K562 (cell line): ENCODE measurements at regions not wholly inside any gene's neighbourhood (a gene's known extent, or its start where the extent isn't known, plus 50 kb on each side); places are given as distances from the start of the nearest gene placed in this dataset.

Experiments
- ATAC-seq: fragments of 200-7000 bp; cut with Tn5 transposase; 3 replicates; pipeline ENCODE4 v1.9.1; 2020; ENCODE audit warnings: moderate library complexity
- BruUV-seq: library from RNA; stranded (reverse); fragments of 400-500 nt; replicated peaks from 2 replicates; lab custom pipeline; 2021; lab: Mats Ljungman, UMichigan
- CTCF ChIA-PET: fragments of 300-600 bp; formaldehyde crosslinking; extraction: SDS; loops from one replicate; lab custom pipeline; 2021; ENCODE audit warnings: low intra/inter-chr PET ratio; lab: Yijun Ruan, JAX
- POLR2A ChIA-PET: fragments of 300-600, 350-650 bp; sonication (Branson Sonifier 250); formaldehyde crosslinking; extraction: SDS; loops from one replicate; lab custom pipeline; 2021; ENCODE audit warnings: antibody characterized with exemption, inconsistent platforms; lab: Yijun Ruan, JAX
- DNase-seq, 4 experiments: peaks; one replicate each; pipeline versions ENCODE4 v3.0.0 to v3.0.0-alpha.2; 2011 to 2018; ENCODE audit warnings: low spot score in 3 of 4, mixed read lengths in 3 of 4; ENCODE audit errors: extremely low read depth in 1 of 4
- FAIRE-seq: peaks from 2 replicates; lab custom pipeline; 2011; peaks lifted over from hg19 to GRCh38; lab: Jason Lieb, UNC
- H2AFZ ChIP-seq: 2 replicates; pipeline ENCODE4 v1.6.0; 2011; ENCODE audit warnings: low read depth, low read length, control low read depth, inconsistent platforms
- H3K27ac ChIP-seq: fragments of 200-600 bp; 3 replicates; pipeline ENCODE4 v1.8.0; 2011; ENCODE audit warnings: low read depth, mild to moderate bottlenecking, control low read depth, inconsistent platforms, low read length, moderate library complexity, mixed read lengths; ENCODE audit errors: extremely low read depth
- H3K27me3 ChIP-seq, 2 experiments: fragments of 300-600 bp in 1 of 2; 2 replicates in 1 of 2; 3 replicates in 1 of 2; pipeline versions ENCODE4 v1.6.0 to v1.8.0; 2011; ENCODE audit warnings: inconsistent platforms in 2 of 2, low read length in 2 of 2, mild to moderate bottlenecking in 1 of 2, mixed read lengths in 1 of 2, moderate library complexity in 1 of 2; ENCODE audit not compliant: control insufficient read depth in 2 of 2, insufficient read depth in 2 of 2
- H3K36me3 ChIP-seq: fragments of 300-600 bp; 3 replicates; pipeline ENCODE4 v1.8.0; 2011; ENCODE audit warnings: mild to moderate bottlenecking, low read length, inconsistent platforms; ENCODE audit not compliant: control insufficient read depth, insufficient read depth
- H3K4me1 ChIP-seq, 2 experiments: fragments of 200-600 bp in 1 of 2; replicated peaks in 1 of 2; 2 replicates in 1 of 2; 3 replicates in 1 of 2; pipeline versions ENCODE4 v1.5.1 to v1.8.0; 2011; ENCODE audit warnings: inconsistent platforms in 2 of 2, low read length in 2 of 2, mild to moderate bottlenecking in 1 of 2, mixed read lengths in 1 of 2, moderate library complexity in 1 of 2; ENCODE audit not compliant: control insufficient read depth in 2 of 2, insufficient read depth in 2 of 2
- H3K4me2 ChIP-seq: 2 replicates; pipeline ENCODE4 v1.6.1; 2011; ENCODE audit warnings: low read length, control low read depth, inconsistent platforms, mixed read lengths; ENCODE audit not compliant: insufficient read depth
- H3K4me3 ChIP-seq: fragments of 200-600 bp; sonication (generic), shearing (Covaris generic); 2 replicates; pipeline ENCODE4 v1.5.1; 2016; ENCODE audit warnings: control low read depth, inconsistent platforms
- H3K79me2 ChIP-seq: fragments of 200-600 bp; 3 replicates; pipeline ENCODE4 v1.8.0; 2011; ENCODE audit warnings: low read length, inconsistent platforms; ENCODE audit not compliant: control insufficient read depth, insufficient read depth
- H3K9ac ChIP-seq, 2 experiments: 2 replicates each; pipeline versions ENCODE4 v1.6.0 to v1.6.1; 2011; ENCODE audit warnings: low read depth in 2 of 2, low read length in 2 of 2, control low read depth in 1 of 2, inconsistent platforms in 1 of 2, mild to moderate bottlenecking in 1 of 2, mixed read lengths in 1 of 2; ENCODE audit not compliant: insufficient read depth in 1 of 2
- H3K9me1 ChIP-seq: one replicate; pipeline ENCODE4 v1.6.0; 2011; ENCODE audit warnings: inconsistent platforms, mild to moderate bottlenecking, low read length, moderate library complexity; ENCODE audit not compliant: control insufficient read depth, insufficient read depth
- H3K9me3 ChIP-seq: replicated peaks from 2 replicates; pipeline ENCODE4 v1.5.1; 2011; ENCODE audit warnings: low read depth, low read length, inconsistent platforms; ENCODE audit not compliant: control insufficient read depth, insufficient read depth
- H4K20me1 ChIP-seq: replicated peaks from 2 replicates; pipeline ENCODE4 v1.6.1; 2011; ENCODE audit warnings: low read length, inconsistent platforms, mixed read lengths; ENCODE audit not compliant: control insufficient read depth, insufficient read depth
- CBX1 ChIP-seq: sonication (generic); IDR thresholded peaks from 2 replicates; pipeline ENCODE4 v1.6.1; 2016; ENCODE audit warnings: antibody characterized with exemption, low read depth, mild to moderate bottlenecking
- CEBPG ChIP-seq, 3 experiments: fragments of 200-800 bp in 1 of 3; sonication (Bioruptor generic) in 1 of 3; sonication (generic) in 1 of 3; formaldehyde crosslinking in 1 of 3; IDR thresholded peaks in 2 of 3; conservative IDR thresholded peaks in 1 of 3; 2 replicates each; pipeline versions ENCODE4 v1.6.1 to v1.8.0; 2016 to 2022; ENCODE audit warnings: missing compliant biosample characterization in 2 of 3, missing genetic modification characterization in 2 of 3, mild to moderate bottlenecking in 1 of 3, missing genetic modification reagents in 1 of 3
- COPS2 ChIP-seq: fragments of 450-650 bp; conservative IDR thresholded peaks from 2 replicates; pipeline ENCODE4 v1.6.1; 2016; ENCODE audit warnings: mild to moderate bottlenecking, moderate library complexity
- EP400 ChIP-seq: fragments of 450-650 bp; IDR thresholded peaks from 2 replicates; pipeline ENCODE4 v1.6.1; 2017; ENCODE audit warnings: antibody characterized with exemption, mild to moderate bottlenecking, moderate library complexity
- HDAC8 ChIP-seq: fragments of 450-650 bp; IDR thresholded peaks from 2 replicates; pipeline ENCODE4 v1.6.1; 2016; ENCODE audit warnings: mild to moderate bottlenecking, missing genetic modification characterization, moderate library complexity, missing compliant biosample characterization
- KHSRP ChIP-seq: fragments of 450-650 bp; IDR thresholded peaks from 2 replicates; pipeline ENCODE4 v1.6.1; 2017
- NR2C1 ChIP-seq, 2 experiments: fragments of 450-650 bp; IDR thresholded peaks; 2 replicates each; pipeline ENCODE4 v1.6.1; 2017; ENCODE audit warnings: mild to moderate bottlenecking in 2 of 2, antibody characterized with exemption in 1 of 2, inconsistent platforms in 1 of 2, missing compliant biosample characterization in 1 of 2, missing genetic modification characterization in 1 of 2
- STAT5A ChIP-seq: IDR thresholded peaks from 2 replicates; pipeline ENCODE4 v1.6.1; 2012; ENCODE audit warnings: low read length, inconsistent platforms, borderline replicate concordance
- U2AF1 ChIP-seq: fragments of 200-400 bp; formaldehyde crosslinking; optimal IDR thresholded peaks from 2 replicates; pipeline ENCODE3; 2017; ENCODE audit warnings: mild to moderate bottlenecking, low read depth, low read length, moderate library complexity
- ZBTB43 ChIP-seq: sonication (generic); formaldehyde crosslinking; IDR thresholded peaks from 2 replicates; pipeline ENCODE4 v1.8.0; 2023; ENCODE audit warnings: mild to moderate bottlenecking, missing genetic modification reagents
- ZBTB7A ChIP-seq: IDR thresholded peaks from 2 replicates; pipeline ENCODE4 v1.6.1; 2011; ENCODE audit warnings: low read depth, mild to moderate bottlenecking, low read length, moderate library complexity, borderline replicate concordance; ENCODE audit not compliant: control insufficient read depth
- ZFP1 ChIP-seq: fragments of 450-650 bp; formaldehyde crosslinking; IDR thresholded peaks from 2 replicates; pipeline ENCODE4 v1.4.0; 2020; ENCODE audit warnings: mild to moderate bottlenecking, mixed read lengths
- WGBS: fragments of 100-300 bp; shearing (Covaris generic); methylation state at CpG from one replicate; pipeline ENCODE4 v1.1.6; 2016; ENCODE audit warnings: low coverage, mixed read lengths; ENCODE audit not compliant: insufficient coverage; ENCODE audit errors: missing lambda C conversion rate; 5-methylcytosine and 5-hydroxymethylcytosine counted together
- in situ Hi-C: fragments of 300-500 bp; cut with MboI; formaldehyde crosslinking; loops from 4 replicates; pipeline ENCODE4 v1.15.0; 2018; ENCODE audit warnings: inconsistent platforms, mixed read lengths
- intact Hi-C: fragments of 100-400 bp; cut with micrococcal nuclease; formaldehyde crosslinking; loops from 2 replicates; pipeline ENCODE4 v1.14.2; 2022

- no peak overlapping the region for H3K4me2 ChIP-seq
- DNase-seq (no peak), FAIRE-seq (no peak), ATAC-seq (no peak)
- no TSS peak for BruUV-seq
- no peaks in the 10 kb centered on the region for H4K20me1 ChIP-seq
- no peak overlapping the region for H3K4me3 ChIP-seq
- H3K27ac ChIP-seq: no peak overlapping the region
- no peak overlapping the region for H3K9ac ChIP-seq
- H2AFZ ChIP-seq: no peak overlapping the region
- no peaks in the 10 kb centered on the region for H3K4me1 ChIP-seq
- no peaks in the 10 kb centered on the region for H3K79me2 ChIP-seq
- no peaks in the 10 kb centered on the region for H3K9me1 ChIP-seq
- intact Hi-C loops: no loop called here
- POLR2A ChIA-PET: no interaction called here
- CTCF ChIA-PET: no interaction called here
- H3K9me3 ChIP-seq: no peaks in the 10 kb centered on the region
- no peaks in the 10 kb centered on the region for H3K36me3 ChIP-seq
- peaks cover 2 to 32% of the 10 kb centered on the region in 2 experiments; a peak in 4 of 5 replicates for H3K27me3 ChIP-seq
- WGBS: 0% methylated on average over 4 of the region's 4 CpGs
- in situ Hi-C loops: no loop called here
- TF ChIP-seq HDAC8 (tag) (no peak), STAT5A (no peak), KHSRP (no peak), ZBTB7A (no peak), ZBTB43 (no peak), COPS2 (no peak), NR2C1 (IDR thresholded peaks at IDR 0.05) (no peak), NR2C1 (tag; IDR thresholded peaks at IDR 0.05) (no peak), ZFP1 (no peak), U2AF1 (no peak), EP400 (no peak), CBX1 (no peak), CEBPG (CRISPR knock-in tag; IDR thresholded peaks at IDR 0.05) (no peak), CEBPG (tag; conservative IDR thresholded peaks at IDR 0.05 in 1 of 2, IDR thresholded peaks at IDR 0.05 in 1 of 2) (no peak)
These were observed 95.2 kb downstream of the PDCL3 start for GRCh38 chr2:100658017-100658416.
